ENCODE measurements at regions not wholly inside any gene's neighbourhood (a gene's known extent, or its start where the extent isn't known, plus 50 kb on each side); places are given as distances from the start of the nearest gene placed in this dataset.

DNA sequence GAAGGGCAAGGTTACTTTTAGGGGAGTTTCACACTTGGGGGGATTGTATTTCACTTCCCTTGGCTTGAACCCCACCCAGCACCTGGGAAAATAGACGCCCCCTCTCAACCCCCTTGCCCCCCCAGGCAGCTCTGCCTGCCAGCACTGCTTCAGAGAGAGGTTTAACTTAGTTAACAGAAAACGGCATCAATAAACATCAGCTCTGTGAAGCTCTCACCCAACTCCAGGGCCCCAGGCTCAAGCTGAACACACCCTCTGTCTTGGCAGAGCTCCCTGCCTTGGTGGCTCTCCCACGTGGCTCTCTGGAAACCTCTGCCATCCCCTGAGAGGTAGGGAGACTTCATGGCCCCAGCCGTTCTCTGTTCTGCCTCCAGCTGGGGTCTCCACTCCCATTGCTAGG, 244.1 kb downstream of the ACKR3 start:
- peaks cover 8% of the 10 kb centered on the region for H3K36me3 Mint-ChIP-seq (ENCODE audit: low read depth)
- DNase-seq (ENCODE audit: low read depth, low spot score): no peak
- TF ChIP-seq, protein P1, sequence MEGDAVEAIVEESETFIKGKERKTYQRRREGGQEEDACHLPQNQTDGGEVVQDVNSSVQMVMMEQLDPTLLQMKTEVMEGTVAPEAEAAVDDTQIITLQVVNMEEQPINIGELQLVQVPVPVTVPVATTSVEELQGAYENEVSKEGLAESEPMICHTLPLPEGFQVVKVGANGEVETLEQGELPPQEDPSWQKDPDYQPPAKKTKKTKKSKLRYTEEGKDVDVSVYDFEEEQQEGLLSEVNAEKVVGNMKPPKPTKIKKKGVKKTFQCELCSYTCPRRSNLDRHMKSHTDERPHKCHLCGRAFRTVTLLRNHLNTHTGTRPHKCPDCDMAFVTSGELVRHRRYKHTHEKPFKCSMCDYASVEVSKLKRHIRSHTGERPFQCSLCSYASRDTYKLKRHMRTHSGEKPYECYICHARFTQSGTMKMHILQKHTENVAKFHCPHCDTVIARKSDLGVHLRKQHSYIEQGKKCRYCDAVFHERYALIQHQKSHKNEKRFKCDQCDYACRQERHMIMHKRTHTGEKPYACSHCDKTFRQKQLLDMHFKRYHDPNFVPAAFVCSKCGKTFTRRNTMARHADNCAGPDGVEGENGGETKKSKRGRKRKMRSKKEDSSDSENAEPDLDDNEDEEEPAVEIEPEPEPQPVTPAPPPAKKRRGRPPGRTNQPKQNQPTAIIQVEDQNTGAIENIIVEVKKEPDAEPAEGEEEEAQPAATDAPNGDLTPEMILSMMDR (conservative IDR thresholded peaks at IDR 0.05): no peak
- no peaks in the 10 kb centered on the region for H3K27me3 Mint-ChIP-seq (ENCODE audit: low read depth)
- peaks cover 10% of the 10 kb centered on the region for H3K4me1 Mint-ChIP-seq
- peaks cover under 1% of the 10 kb centered on the region for H3K9me3 Mint-ChIP-seq
- H3K27ac Mint-ChIP-seq (ENCODE audit: unreplicated experiment): no peak overlapping the region
- no peak overlapping the region for H3K4me3 Mint-ChIP-seq

GRCh38 chr2:236814593-236814992, 245.0 kb downstream of the ACKR3 start:
- no peak for DNase-seq (ENCODE audit: low read depth, low spot score)
- H3K4me1 Mint-ChIP-seq: peaks cover 10% of the 10 kb centered on the region
- no peaks in the 10 kb centered on the region for H3K9me3 Mint-ChIP-seq
- no peak overlapping the region for H3K4me3 Mint-ChIP-seq
- H3K27ac Mint-ChIP-seq (ENCODE audit: unreplicated experiment): no peak overlapping the region
- H3K27me3 Mint-ChIP-seq (ENCODE audit: low read depth): no peaks in the 10 kb centered on the region
- peaks cover 5% of the 10 kb centered on the region for H3K36me3 Mint-ChIP-seq (ENCODE audit: low read depth)
- TF ChIP-seq, protein P1 (conservative IDR thresholded peaks at IDR 0.05): no peak

DNA sequence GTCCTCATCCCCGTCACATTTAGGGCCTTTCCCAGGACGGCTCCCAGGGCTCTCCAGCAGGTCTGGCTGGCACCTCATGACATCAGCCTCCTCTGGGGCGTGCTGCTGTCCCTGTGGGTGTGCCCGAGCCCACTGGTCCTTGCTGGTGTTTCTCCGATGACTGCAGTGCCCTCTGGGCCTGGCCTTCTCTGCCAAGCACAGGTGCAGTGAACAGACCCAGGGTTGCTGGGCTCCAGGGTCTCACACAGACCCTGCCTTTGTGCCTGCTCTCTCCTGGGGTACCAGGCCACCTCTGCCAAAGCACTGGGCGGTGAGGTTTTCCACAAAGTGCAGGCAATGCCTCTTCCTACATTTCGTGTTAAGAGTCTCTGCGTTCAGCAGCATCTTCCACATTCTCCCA, 246.1 kb downstream of the ACKR3 start:
- TF ChIP-seq, protein P1 (conservative IDR thresholded peaks at IDR 0.05): no peak
- DNase-seq (ENCODE audit: low read depth, low spot score): no peak
- Mint-ChIP-seq H3K27ac (ENCODE audit: unreplicated experiment) (no peak overlapping the region), H3K4me3 (no peak overlapping the region), H3K9me3 (peaks cover 3% of the 10 kb centered on the region), H3K36me3 (ENCODE audit: low read depth) (no peaks in the 10 kb centered on the region), H3K27me3 (ENCODE audit: low read depth) (no peaks in the 10 kb centered on the region), H3K4me1 (peaks cover 9% of the 10 kb centered on the region)

DNA sequence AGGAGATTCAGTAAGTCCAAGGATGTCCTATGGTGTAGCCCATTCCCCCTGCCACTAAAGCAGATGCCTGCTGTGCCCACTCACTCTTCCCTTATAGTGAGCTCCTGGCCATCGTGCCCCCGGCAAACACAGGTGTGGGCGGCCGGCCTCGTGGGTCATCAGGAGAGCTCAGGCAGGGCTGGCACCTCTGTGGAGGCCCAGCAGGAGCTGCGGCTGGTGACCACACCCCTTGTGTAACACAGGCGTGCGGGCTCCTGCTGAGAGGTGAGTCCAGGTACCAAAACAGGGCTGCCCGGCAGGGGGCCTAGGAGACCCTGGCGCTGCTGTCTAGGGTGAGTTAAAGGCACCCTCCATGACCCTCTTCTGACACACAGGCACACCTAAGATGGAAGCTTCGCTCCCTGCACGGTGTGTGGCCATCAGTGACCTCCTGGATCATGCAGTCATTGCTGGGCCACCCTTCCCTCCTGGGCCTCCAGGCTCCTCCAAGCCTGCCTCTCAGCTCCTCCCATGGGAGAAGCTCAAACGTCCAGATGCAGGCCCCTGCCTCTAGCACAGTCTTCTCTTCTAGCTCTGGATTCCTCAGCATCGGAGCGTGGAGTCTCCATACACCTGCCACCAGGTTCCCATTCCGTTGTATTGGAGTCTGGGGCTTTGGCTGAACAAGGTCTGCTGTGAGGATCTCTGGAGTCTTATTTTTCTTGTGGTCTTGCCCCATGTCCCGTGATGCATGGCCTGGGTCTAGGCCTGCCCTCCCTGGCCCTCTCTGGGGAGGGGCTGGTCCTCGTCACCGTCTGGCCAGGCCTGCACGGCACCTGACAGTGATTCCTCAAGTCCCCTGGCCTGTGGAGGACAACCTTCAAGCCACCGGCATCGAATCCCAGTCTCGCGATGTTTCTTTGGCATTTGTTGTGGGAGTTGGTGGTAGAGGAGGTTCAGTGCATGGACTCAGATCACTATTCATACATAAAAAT, 246.9 kb downstream of the ACKR3 start:
- TF ChIP-seq, protein P1 (conservative IDR thresholded peaks at IDR 0.05): no peak

GRCh38 chr2:236818281-236819045, 248.8 kb downstream of the ACKR3 start:
- Mint-ChIP-seq H3K9me3 (peaks cover 6% of the 10 kb centered on the region), H3K4me3 (no peak overlapping the region), H3K4me1 (peaks cover 5% of the 10 kb centered on the region), H3K36me3 (ENCODE audit: low read depth) (no peaks in the 10 kb centered on the region), H3K27me3 (ENCODE audit: low read depth) (no peaks in the 10 kb centered on the region), H3K27ac (ENCODE audit: unreplicated experiment) (no peak overlapping the region)
- TF ChIP-seq, protein P1 (conservative IDR thresholded peaks at IDR 0.05): no peak
- DNase-seq (ENCODE audit: low read depth, low spot score): no peak

More for the DNA sequence above, 246.9 kb downstream of the ACKR3 start:
- Mint-ChIP-seq H3K27ac (ENCODE audit: unreplicated experiment) (no peak overlapping the region), H3K9me3 (peaks cover 6% of the 10 kb centered on the region), H3K27me3 (ENCODE audit: low read depth) (no peaks in the 10 kb centered on the region), H3K36me3 (ENCODE audit: low read depth) (no peaks in the 10 kb centered on the region), H3K4me1 (peaks cover 2% of the 10 kb centered on the region), H3K4me3 (no peak overlapping the region)
- no peak for DNase-seq (ENCODE audit: low read depth, low spot score)

All from neural crest cell (in vitro differentiated cells).